HG03342 (cell line): ENCODE measurements at regions not wholly inside any gene's neighbourhood (a gene's known extent, or its start where the extent isn't known, plus 50 kb on each side); places are given as distances from the start of the nearest gene placed in this dataset.

Experiments used
- ATAC-seq: cut with Tn5 transposase; IDR thresholded peaks from one replicate; pipeline ENCODE4 v1.9.1; 2021; ENCODE audit warnings: mild to moderate bottlenecking, moderate library complexity; ENCODE audit not compliant: unreplicated experiment

- ATAC-seq = no peak
Measured at GRCh38 chr1:90155721-90156487, 161.0 kb downstream of the ZNF326 start.

- no peak for ATAC-seq
Measured at GRCh38 chr1:90154711-90155110, 159.8 kb downstream of the ZNF326 start.

GRCh38 chr1:90149101-90149500 lies 154.2 kb downstream of the ZNF326 start:
- ATAC-seq = no peak

GRCh38 chr1:90147093-90147492 lies 152.2 kb downstream of the ZNF326 start:
- no peak for ATAC-seq

GRCh38 chr1:90144820-90145219 lies 149.9 kb downstream of the ZNF326 start:
- ATAC-seq = no peak

GRCh38 chr1:90143591-90143990 lies 148.7 kb downstream of the ZNF326 start:
- ATAC-seq = no peak

GRCh38 chr1:90142697-90143096 lies 147.8 kb downstream of the ZNF326 start:
- no peak for ATAC-seq

- ATAC-seq = no peak
Measured at GRCh38 chr1:90139837-90140236, 144.9 kb downstream of the ZNF326 start.

- ATAC-seq = no peak
Measured at GRCh38 chr1:90135286-90135685, 140.4 kb downstream of the ZNF326 start.

- ATAC-seq = no peak
Measured at GRCh38 chr1:90134175-90134955, 139.5 kb downstream of the ZNF326 start.

- no peak for ATAC-seq
Measured at GRCh38 chr1:90133133-90133532, 138.2 kb downstream of the ZNF326 start.

- ATAC-seq = no peak
Measured at GRCh38 chr1:90132306-90132705, 137.4 kb downstream of the ZNF326 start.

GRCh38 chr1:90127288-90127953 lies 132.5 kb downstream of the ZNF326 start:
- no peak for ATAC-seq

- no peak for ATAC-seq
Measured at GRCh38 chr1:90126834-90127233, 131.9 kb downstream of the ZNF326 start.

GRCh38 chr1:90122654-90123340 lies 127.9 kb downstream of the ZNF326 start:
- no peak for ATAC-seq

GRCh38 chr1:90114521-90115141 lies 119.7 kb downstream of the ZNF326 start:
- no peak for ATAC-seq

GRCh38 chr1:90107990-90108389 lies 113.1 kb downstream of the ZNF326 start:
- no peak for ATAC-seq

- no peak for ATAC-seq
Measured at GRCh38 chr1:90106311-90106710, 111.4 kb downstream of the ZNF326 start.

GRCh38 chr1:90104941-90105538 lies 110.1 kb downstream of the ZNF326 start:
- ATAC-seq = no peak

- no peak for ATAC-seq
Measured at GRCh38 chr1:90100566-90100965, 105.7 kb downstream of the ZNF326 start.
